Fibroblast of skin of back (primary cell): ENCODE measurements at regions not wholly inside any gene's neighbourhood (a gene's known extent, or its start where the extent isn't known, plus 50 kb on each side); places are given as distances from the start of the nearest gene placed in this dataset.
A peak's percentile ranks its signal among the peaks of the same experiment; 100 is the strongest.

Experiments
- DNase-seq: peaks from one replicate; pipeline ENCODE4 v3.0.0-alpha.2; 2013

GRCh38 chr7:123401295-123401694, 133.1 kb downstream of the IQUB start:
- no peak for DNase-seq

GRCh38 chr7:123400196-123400595, 134.2 kb downstream of the IQUB start:
- no peak for DNase-seq

- no peak for DNase-seq
Observed at GRCh38 chr7:123398921-123399320, 135.5 kb downstream of the IQUB start.

- DNase-seq: no peak
Observed at GRCh38 chr7:123397746-123398338, 136.6 kb downstream of the IQUB start.

GRCh38 chr7:123393623-123394022, 140.8 kb downstream of the IQUB start:
- no peak for DNase-seq

GRCh38 chr7:123372368-123372767, 162.0 kb downstream of the IQUB start:
- peak; percentile 7 for DNase-seq

GRCh38 chr7:123367484-123368122, 166.8 kb downstream of the IQUB start:
- peak; percentile 34 for DNase-seq

- DNase-seq: no peak
Observed at GRCh38 chr7:123367031-123367430, 167.3 kb upstream of the SLC13A1 start.

- DNase-seq: no peak
Observed at GRCh38 chr7:123366626-123367025, 166.9 kb upstream of the SLC13A1 start.

GRCh38 chr7:123360631-123361030, 160.9 kb upstream of the SLC13A1 start:
- no peak for DNase-seq

- no peak for DNase-seq
Observed at GRCh38 chr7:123355576-123356190, 155.9 kb upstream of the SLC13A1 start.

GRCh38 chr7:123352973-123353372, 153.2 kb upstream of the SLC13A1 start:
- DNase-seq: no peak

GRCh38 chr7:123351516-123352505, 152.0 kb upstream of the SLC13A1 start:
- no peak for DNase-seq

GRCh38 chr7:123351027-123351426, 151.3 kb upstream of the SLC13A1 start:
- DNase-seq: no peak

GRCh38 chr7:123348690-123349089, 148.9 kb upstream of the SLC13A1 start:
- no peak for DNase-seq

- no peak for DNase-seq
Observed at GRCh38 chr7:123346766-123347165, 147.0 kb upstream of the SLC13A1 start.

GRCh38 chr7:123343611-123344010, 143.8 kb upstream of the SLC13A1 start:
- no peak for DNase-seq

GRCh38 chr7:123341102-123341501, 141.3 kb upstream of the SLC13A1 start:
- no peak for DNase-seq

GRCh38 chr7:123338688-123339087, 138.9 kb upstream of the SLC13A1 start:
- DNase-seq: no peak

GRCh38 chr7:123329988-123330643, 130.3 kb upstream of the SLC13A1 start:
- no peak for DNase-seq

GRCh38 chr7:123327661-123328060, 127.9 kb upstream of the SLC13A1 start:
- DNase-seq: no peak

GRCh38 chr7:123324283-123324682, 124.5 kb upstream of the SLC13A1 start:
- no peak for DNase-seq
